Medulla oblongata (tissue), 1 donor: ENCODE measurements at regions not wholly inside any gene's neighbourhood (a gene's known extent, or its start where the extent isn't known, plus 50 kb on each side); places are given as distances from the start of the nearest gene placed in this dataset.
A peak's percentile ranks its signal among the peaks of the same experiment; 100 is the strongest.

Experiments used
- DNase-seq: peaks from one replicate; pipeline ENCODE4 v3.0.0-alpha.2; 2015; ENCODE audit errors: extremely low spot score

- no peak for DNase-seq
Observed at GRCh38 chr19:41495589-41495988, 52.6 kb downstream of the ERICH4 start.

- no peak for DNase-seq
Observed at GRCh38 chr19:41499899-41500298, 56.9 kb downstream of the ERICH4 start.

- no peak for DNase-seq
Observed at GRCh38 chr19:41500443-41500842, 57.5 kb downstream of the ERICH4 start.

- DNase-seq = no peak
Observed at GRCh38 chr19:41501854-41502253, 58.9 kb downstream of the ERICH4 start.

GRCh38 chr19:41505105-41505504 is 62.1 kb downstream of the ERICH4 start:
- no peak for DNase-seq

GRCh38 chr19:41510484-41510883 is 65.5 kb upstream of the CEACAM21 start:
- DNase-seq = no peak

GRCh38 chr19:41511628-41512027 is 64.3 kb upstream of the CEACAM21 start:
- DNase-seq = no peak

GRCh38 chr19:41515015-41515652 is 60.8 kb upstream of the CEACAM21 start:
- no peak for DNase-seq

- peak; percentile 35 for DNase-seq
Observed at GRCh38 chr19:41516292-41517171, 59.4 kb upstream of the CEACAM21 start.

GRCh38 chr19:41518141-41518540 is 57.8 kb upstream of the CEACAM21 start:
- no peak for DNase-seq

- peak; percentile 45 for DNase-seq
Observed at GRCh38 chr19:41521138-41521930, 54.6 kb upstream of the CEACAM21 start.

GRCh38 chr19:41521931-41522555 is 53.9 kb upstream of the CEACAM21 start:
- DNase-seq = no peak

GRCh38 chr19:41525989-41526388 is 50.0 kb upstream of the CEACAM21 start:
- no peak for DNase-seq
